IPS-11a (cell line): ENCODE measurements at regions not wholly inside any gene's neighbourhood (a gene's known extent, or its start where the extent isn't known, plus 50 kb on each side); places are given as distances from the start of the nearest gene placed in this dataset.
"Not testable (repeated sequence)": the region's sequence is repeated elsewhere in the genome, so short reads cannot be mapped to it uniquely, and the experiment has no call there.

Source experiments
- H3K4me3 ChIP-seq: one replicate; pipeline ENCODE4 v1.5.1; 2013; ENCODE audit warnings: low read depth, low read length, control low read depth

GRCh38 chr4:31169846-31170245, 449.7 kb downstream of the PCDH7 start:
- no peak overlapping the region for H3K4me3 ChIP-seq

GRCh38 chr4:31171362-31171761, 451.2 kb downstream of the PCDH7 start:
- H3K4me3 ChIP-seq: no peak overlapping the region

- no peak overlapping the region for H3K4me3 ChIP-seq
Measured at GRCh38 chr4:31175242-31175910, 455.2 kb downstream of the PCDH7 start.

- no peak overlapping the region for H3K4me3 ChIP-seq
Measured at GRCh38 chr4:31183256-31183655, 463.1 kb downstream of the PCDH7 start.

- no peak overlapping the region for H3K4me3 ChIP-seq
Measured at GRCh38 chr4:31185014-31185585, 464.9 kb downstream of the PCDH7 start.

GRCh38 chr4:31187979-31188378, 467.8 kb downstream of the PCDH7 start:
- no peak overlapping the region for H3K4me3 ChIP-seq

GRCh38 chr4:31189938-31190337, 469.8 kb downstream of the PCDH7 start:
- H3K4me3 ChIP-seq: no peak overlapping the region

- no peak overlapping the region for H3K4me3 ChIP-seq
Measured at GRCh38 chr4:31190671-31191070, 470.5 kb downstream of the PCDH7 start.

- no peak overlapping the region for H3K4me3 ChIP-seq
Measured at GRCh38 chr4:31192341-31192740, 472.2 kb downstream of the PCDH7 start.

- H3K4me3 ChIP-seq: no peak overlapping the region
Measured at GRCh38 chr4:31193521-31193920, 473.4 kb downstream of the PCDH7 start.

- no peak overlapping the region for H3K4me3 ChIP-seq
Measured at GRCh38 chr4:31194823-31195222, 474.7 kb downstream of the PCDH7 start.

- H3K4me3 ChIP-seq: no peak overlapping the region
Measured at GRCh38 chr4:31199644-31200043, 479.5 kb downstream of the PCDH7 start.

GRCh38 chr4:31202054-31202453, 481.9 kb downstream of the PCDH7 start:
- not testable (repeated sequence) for H3K4me3 ChIP-seq

GRCh38 chr4:31204874-31205273, 484.7 kb downstream of the PCDH7 start:
- H3K4me3 ChIP-seq: no peak overlapping the region

- H3K4me3 ChIP-seq: no peak overlapping the region
Measured at GRCh38 chr4:31220921-31221320, 500.8 kb downstream of the PCDH7 start.

GRCh38 chr4:31228068-31228467, 507.9 kb downstream of the PCDH7 start:
- no peak overlapping the region for H3K4me3 ChIP-seq

- H3K4me3 ChIP-seq: no peak overlapping the region
Measured at GRCh38 chr4:31230594-31230993, 510.4 kb downstream of the PCDH7 start.

- no peak overlapping the region for H3K4me3 ChIP-seq
Measured at GRCh38 chr4:31234494-31234893, 514.3 kb downstream of the PCDH7 start.

GRCh38 chr4:31234901-31235300, 514.7 kb downstream of the PCDH7 start:
- H3K4me3 ChIP-seq: no peak overlapping the region

- no peak overlapping the region for H3K4me3 ChIP-seq
Measured at GRCh38 chr4:31236020-31236638, 516.0 kb downstream of the PCDH7 start.

- no peak overlapping the region for H3K4me3 ChIP-seq
Measured at GRCh38 chr4:31236639-31237173, 516.5 kb downstream of the PCDH7 start.

GRCh38 chr4:31237233-31237632, 517.1 kb downstream of the PCDH7 start:
- no peak overlapping the region for H3K4me3 ChIP-seq
